ENCODE measurements at regions not wholly inside any gene's neighbourhood (a gene's known extent, or its start where the extent isn't known, plus 50 kb on each side); places are given as distances from the start of the nearest gene placed in this dataset.

DNA sequence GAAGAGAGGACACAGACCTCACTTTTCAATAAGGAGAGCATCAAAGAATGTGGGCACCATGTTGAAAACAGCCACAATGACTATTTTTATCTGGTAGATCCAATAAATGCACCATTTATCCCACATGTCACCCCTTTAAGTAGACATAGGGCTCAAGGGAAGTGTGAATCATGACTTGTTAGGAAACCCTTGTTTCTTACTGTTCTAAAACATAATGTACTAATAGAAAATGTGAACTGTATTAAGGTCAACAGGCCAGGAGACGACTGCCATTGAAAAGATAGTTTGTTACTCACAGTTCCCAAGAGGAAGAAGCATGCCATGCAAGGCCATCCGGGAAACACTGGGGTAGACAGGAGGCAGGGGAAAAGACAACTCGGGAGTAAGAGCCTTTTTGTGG lies 137.7 kb downstream of the EN1 start:
- H3K27ac Mint-ChIP-seq, result no peak overlapping the region
- TF ChIP-seq, protein P1, sequence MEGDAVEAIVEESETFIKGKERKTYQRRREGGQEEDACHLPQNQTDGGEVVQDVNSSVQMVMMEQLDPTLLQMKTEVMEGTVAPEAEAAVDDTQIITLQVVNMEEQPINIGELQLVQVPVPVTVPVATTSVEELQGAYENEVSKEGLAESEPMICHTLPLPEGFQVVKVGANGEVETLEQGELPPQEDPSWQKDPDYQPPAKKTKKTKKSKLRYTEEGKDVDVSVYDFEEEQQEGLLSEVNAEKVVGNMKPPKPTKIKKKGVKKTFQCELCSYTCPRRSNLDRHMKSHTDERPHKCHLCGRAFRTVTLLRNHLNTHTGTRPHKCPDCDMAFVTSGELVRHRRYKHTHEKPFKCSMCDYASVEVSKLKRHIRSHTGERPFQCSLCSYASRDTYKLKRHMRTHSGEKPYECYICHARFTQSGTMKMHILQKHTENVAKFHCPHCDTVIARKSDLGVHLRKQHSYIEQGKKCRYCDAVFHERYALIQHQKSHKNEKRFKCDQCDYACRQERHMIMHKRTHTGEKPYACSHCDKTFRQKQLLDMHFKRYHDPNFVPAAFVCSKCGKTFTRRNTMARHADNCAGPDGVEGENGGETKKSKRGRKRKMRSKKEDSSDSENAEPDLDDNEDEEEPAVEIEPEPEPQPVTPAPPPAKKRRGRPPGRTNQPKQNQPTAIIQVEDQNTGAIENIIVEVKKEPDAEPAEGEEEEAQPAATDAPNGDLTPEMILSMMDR (IDR thresholded peaks at IDR 0.05), result no peak
- no peak overlapping the region for H3K4me3 Mint-ChIP-seq
- no peaks in the 10 kb centered on the region for H3K27me3 ChIP-seq (ENCODE audit: control insufficient read depth in 1 of 2, insufficient read depth in 2 of 2, low read length in 2 of 2)
- no peaks in the 10 kb centered on the region for H3K9me3 Mint-ChIP-seq
- peaks cover 0 to 7% of the 10 kb centered on the region in 2 experiments for H3K9me3 ChIP-seq (ENCODE audit: control insufficient read depth in 1 of 2, insufficient read depth in 1 of 2, low read length in 2 of 2)
- ChIA-PET CTCF (no interaction called here), POLR2A (no interaction called here)
- DNase-seq (no peak), ATAC-seq (ENCODE audit: poor library complexity) (no peak)
- H3K4me1 Mint-ChIP-seq (ENCODE audit: low read depth), result no peaks in the 10 kb centered on the region
- H3K27ac ChIP-seq (ENCODE audit: low read depth in 1 of 2, low read length in 2 of 2), result no peak overlapping the region
- peaks cover 32% of the 10 kb centered on the region for H3K27me3 Mint-ChIP-seq
- H3K36me3 ChIP-seq (ENCODE audit: insufficient read depth, low read length), result no peaks in the 10 kb centered on the region
- intact Hi-C loops (cut with DNase I, micrococcal nuclease), result no loop called here
- H3K36me3 Mint-ChIP-seq (ENCODE audit: low read depth), result no peaks in the 10 kb centered on the region
- no peak overlapping the region for H3K4me3 ChIP-seq (ENCODE audit: low read length)
- H3K4me1 ChIP-seq (ENCODE audit: insufficient read depth, low read length), result no peaks in the 10 kb centered on the region

- Histone ChIP-seq H3K9me3 (ENCODE audit: control insufficient read depth in 1 of 2, insufficient read depth in 1 of 2, low read length in 2 of 2) (peaks cover 0 to 7% of the 10 kb centered on the region in 2 experiments), H3K27me3 (ENCODE audit: control insufficient read depth in 1 of 2, insufficient read depth in 2 of 2, low read length in 2 of 2) (no peaks in the 10 kb centered on the region), H3K27ac (ENCODE audit: low read depth in 1 of 2, low read length in 2 of 2) (no peak overlapping the region), H3K4me3 (ENCODE audit: low read length) (no peak overlapping the region), H3K4me1 (ENCODE audit: insufficient read depth, low read length) (no peaks in the 10 kb centered on the region), H3K36me3 (ENCODE audit: insufficient read depth, low read length) (no peaks in the 10 kb centered on the region)
- POLR2A ChIA-PET, result no interaction called here
- intact Hi-C loops (cut with DNase I, micrococcal nuclease), result no loop called here
- CTCF ChIA-PET, result no interaction called here
- TF ChIP-seq, protein P1 (IDR thresholded peaks at IDR 0.05), result no peak
- H3K4me3 Mint-ChIP-seq, result no peak overlapping the region
- ATAC-seq (ENCODE audit: poor library complexity) (no peak), DNase-seq (no peak)
- H3K27ac Mint-ChIP-seq, result no peak overlapping the region
- no peaks in the 10 kb centered on the region for H3K36me3 Mint-ChIP-seq (ENCODE audit: low read depth)
- H3K4me1 Mint-ChIP-seq (ENCODE audit: low read depth), result no peaks in the 10 kb centered on the region
- H3K9me3 Mint-ChIP-seq, result no peaks in the 10 kb centered on the region
- peaks cover 33% of the 10 kb centered on the region for H3K27me3 Mint-ChIP-seq
These were observed 140.6 kb downstream of the EN1 start for GRCh38 chr2:118706844-118707243.

- Histone ChIP-seq H3K36me3 (ENCODE audit: insufficient read depth, low read length) (no peaks in the 10 kb centered on the region), H3K4me1 (ENCODE audit: insufficient read depth, low read length) (no peaks in the 10 kb centered on the region), H3K27ac (ENCODE audit: low read depth in 1 of 2, low read length in 2 of 2) (no peak overlapping the region), H3K9me3 (ENCODE audit: control insufficient read depth in 1 of 2, insufficient read depth in 1 of 2, low read length in 2 of 2) (peaks cover 0 to 7% of the 10 kb centered on the region in 2 experiments), H3K4me3 (ENCODE audit: low read length) (no peak overlapping the region), H3K27me3 (ENCODE audit: control insufficient read depth in 1 of 2, insufficient read depth in 2 of 2, low read length in 2 of 2) (no peaks in the 10 kb centered on the region)
- H3K27ac Mint-ChIP-seq, result no peak overlapping the region
- TF ChIP-seq, protein P1 (IDR thresholded peaks at IDR 0.05), result no peak
- ATAC-seq (ENCODE audit: poor library complexity) (no peak), DNase-seq (no peak)
- peaks cover 34% of the 10 kb centered on the region for H3K27me3 Mint-ChIP-seq
- no peak overlapping the region for H3K4me3 Mint-ChIP-seq
- no peaks in the 10 kb centered on the region for H3K4me1 Mint-ChIP-seq (ENCODE audit: low read depth)
- H3K9me3 Mint-ChIP-seq, result no peaks in the 10 kb centered on the region
- H3K36me3 Mint-ChIP-seq (ENCODE audit: low read depth), result no peaks in the 10 kb centered on the region
- intact Hi-C loops (cut with DNase I, micrococcal nuclease), result no loop called here
- ChIA-PET POLR2A (no interaction called here), CTCF (no interaction called here)
These were observed 141.1 kb downstream of the EN1 start for GRCh38 chr2:118706371-118706770.
